AG04450 (cell line): ENCODE measurements at regions not wholly inside any gene's neighbourhood (a gene's known extent, or its start where the extent isn't known, plus 50 kb on each side); places are given as distances from the start of the nearest gene placed in this dataset.

Source experiments
- CTCF ChIA-PET: fragments of 300-600, 350-600 bp; formaldehyde crosslinking; extraction: SDS; loops from one replicate; lab custom pipeline; 2022; ENCODE audit warnings: antibody characterized with exemption, inconsistent platforms; lab: Charles Lee
- POLR2A ChIA-PET: fragments of 350-600 bp; formaldehyde crosslinking; extraction: SDS; loops from one replicate; lab custom pipeline; 2021; ENCODE audit warnings: antibody characterized with exemption, inconsistent platforms; lab: Yijun Ruan, JAX
- DNase-seq: peaks from one replicate; pipeline ENCODE4 v3.0.0-alpha.2; 2011; ENCODE audit warnings: low read depth, low spot score
- H3K27ac ChIP-seq: one replicate; pipeline ENCODE4 v1.5.1; 2012; ENCODE audit warnings: low read depth, low read length, control low read depth
- H3K27me3 ChIP-seq: one replicate; pipeline ENCODE4 v1.6.0; 2012; ENCODE audit warnings: low read length; ENCODE audit not compliant: control insufficient read depth, insufficient read depth
- H3K4me3 ChIP-seq: 2 replicates; pipeline ENCODE4 v1.5.1; 2011; ENCODE audit warnings: mild to moderate bottlenecking, low read depth, low read length, control low read depth
- H3K9me3 ChIP-seq: 2 replicates; pipeline ENCODE4 v1.5.1; 2012; ENCODE audit warnings: low read length; ENCODE audit not compliant: control insufficient read depth, insufficient read depth
- CTCF ChIP-seq: IDR thresholded peaks from 2 replicates; pipeline ENCODE4 v1.5.1; 2011; ENCODE audit warnings: low read depth, low read length, control low read depth, inconsistent platforms

GRCh38 chr9:20243841-20244240, 378.5 kb downstream of the MLLT3 start:
- Histone ChIP-seq H3K27me3 (peaks cover 11% of the 10 kb centered on the region), H3K9me3 (no peaks in the 10 kb centered on the region), H3K4me3 (no peak overlapping the region), H3K27ac (no peak overlapping the region)
- DNase-seq = no peak
- ChIA-PET POLR2A (no interaction called here), CTCF (no interaction called here)
- no peak for TF ChIP-seq CTCF

- POLR2A ChIA-PET = no interaction called here
Observed at GRCh38 chr9:20242510-20243189, 379.6 kb downstream of the MLLT3 start.

GRCh38 chr9:20240498-20240897, 381.8 kb downstream of the MLLT3 start:
- H3K27me3 ChIP-seq = peaks cover 9% of the 10 kb centered on the region
- no peak for DNase-seq
- no peak overlapping the region for H3K27ac ChIP-seq
- CTCF ChIA-PET = no interaction called here
- 0 out of 2 replicates have a peak, but pooled peaks cover 2% of the 10 kb centered on the region for H3K9me3 ChIP-seq
- H3K4me3 ChIP-seq = no peak overlapping the region
- POLR2A ChIA-PET = no interaction called here
- TF ChIP-seq CTCF = no peak

More at GRCh38 chr9:20242510-20243189, 379.6 kb downstream of the MLLT3 start:
- no peaks in the 10 kb centered on the region for H3K9me3 ChIP-seq
- CTCF ChIA-PET = no interaction called here
- DNase-seq = no peak
- H3K4me3 ChIP-seq = no peak overlapping the region
- TF ChIP-seq CTCF = no peak
- peaks cover 9% of the 10 kb centered on the region for H3K27me3 ChIP-seq
- no peak overlapping the region for H3K27ac ChIP-seq

GRCh38 chr9:20238921-20239320, 383.4 kb downstream of the MLLT3 start:
- Histone ChIP-seq H3K27ac (no peak overlapping the region), H3K27me3 (peaks cover 7% of the 10 kb centered on the region), H3K4me3 (no peak overlapping the region), H3K9me3 (0 out of 2 replicates have a peak, but pooled peaks cover 4% of the 10 kb centered on the region)
- POLR2A ChIA-PET = no interaction called here
- DNase-seq = no peak
- CTCF ChIA-PET = no interaction called here
- no peak for TF ChIP-seq CTCF

- CTCF ChIA-PET = no interaction called here
- TF ChIP-seq CTCF = no peak
- peaks cover 7% of the 10 kb centered on the region for H3K27me3 ChIP-seq
- POLR2A ChIA-PET = no interaction called here
- no peak overlapping the region for H3K4me3 ChIP-seq
- H3K9me3 ChIP-seq = 0 out of 2 replicates have a peak, but pooled peaks cover 4% of the 10 kb centered on the region
- no peak for DNase-seq
- no peak overlapping the region for H3K27ac ChIP-seq
Observed at GRCh38 chr9:20237686-20238085, 384.6 kb downstream of the MLLT3 start.
